ENCODE measurements at regions not wholly inside any gene's neighbourhood (a gene's known extent, or its start where the extent isn't known, plus 50 kb on each side); places are given as distances from the start of the nearest gene placed in this dataset.

- TF ChIP-seq POLR2A (IDR thresholded peaks at IDR 0.05; ENCODE audit: control extremely low read depth in 1 of 2, low read depth in 2 of 2, low read length in 2 of 2) (no peak), MAX (IDR thresholded peaks at IDR 0.05) (no peak), EP300 (IDR thresholded peaks at IDR 0.05; ENCODE audit: borderline replicate concordance in 1 of 2, low read depth in 2 of 2, low read length in 2 of 2) (no peak)
These were observed 1131.3 kb upstream of the ATXN8OS start for GRCh38 chr13:68976287-68976686.

All from H1 (cell line).